ENCODE measurements at regions not wholly inside any gene's neighbourhood (a gene's known extent, or its start where the extent isn't known, plus 50 kb on each side); places are given as distances from the start of the nearest gene placed in this dataset.

- no peak for TF ChIP-seq CTCF (IDR thresholded peaks at IDR 0.05)
- no peak overlapping the region for H3K4me3 ChIP-seq
- ATAC-seq (no peak), DNase-seq (no peak)
- H3K27me3 ChIP-seq = no peaks in the 10 kb centered on the region
- intact Hi-C loops (cut with DNase I) = no loop called here
- H3K36me3 ChIP-seq = no peaks in the 10 kb centered on the region
- 96 to 97% methylated on average over 2 of the region's 2 CpGs for WGBS, 2 donors
- peaks cover 0 to 13% (median 0%) of the 10 kb centered on the region in 9 donors for H3K4me1 ChIP-seq
- H3K27ac ChIP-seq = no peak overlapping the region
- no peaks in the 10 kb centered on the region for H3K9me3 ChIP-seq
These were observed 108.8 kb upstream of the TCF21 start for GRCh38 chr6:133779916-133780695.

GRCh38 chr6:133786016-133786415, 102.9 kb upstream of the TCF21 start:
- WGBS, 2 donors = 87 to 93% methylated on average over 2 of the region's 2 CpGs
- intact Hi-C loops (cut with DNase I) = no loop called here

GRCh38 chr6:133787122-133787521, 101.8 kb upstream of the TCF21 start:
- H3K27me3 ChIP-seq = no peaks in the 10 kb centered on the region
- no peak overlapping the region for H3K27ac ChIP-seq
- intact Hi-C loops (cut with DNase I) = no loop called here
- DNase-seq (no peak), ATAC-seq (no peak)
- TF ChIP-seq CTCF (IDR thresholded peaks at IDR 0.05) = no peak
- no peaks in the 10 kb centered on the region for H3K4me1 ChIP-seq
- H3K36me3 ChIP-seq = no peaks in the 10 kb centered on the region
- no peaks in the 10 kb centered on the region for H3K9me3 ChIP-seq
- no peak overlapping the region for H3K4me3 ChIP-seq
- WGBS, 2 donors = 72 to 83% methylated on average over 3 of the region's 3 CpGs

More at GRCh38 chr6:133786016-133786415, 102.9 kb upstream of the TCF21 start:
- Histone ChIP-seq H3K27ac (no peak overlapping the region), H3K36me3 (no peaks in the 10 kb centered on the region), H3K27me3 (no peaks in the 10 kb centered on the region), H3K4me1 (no peaks in the 10 kb centered on the region), H3K4me3 (no peak overlapping the region), H3K9me3 (no peaks in the 10 kb centered on the region)
- no peak for DNase-seq
- ATAC-seq = no peak
- TF ChIP-seq CTCF (IDR thresholded peaks at IDR 0.05) = no peak

GRCh38 chr6:133787859-133788505, 100.9 kb upstream of the TCF21 start:
- Histone ChIP-seq H3K36me3 (no peaks in the 10 kb centered on the region), H3K27me3 (no peaks in the 10 kb centered on the region), H3K4me1 (no peaks in the 10 kb centered on the region), H3K9me3 (no peaks in the 10 kb centered on the region), H3K27ac (no peak overlapping the region), H3K4me3 (no peak overlapping the region)
- DNase-seq (no peak), ATAC-seq (no peak)
- 61 to 69% methylated on average over 4 of the region's 4 CpGs for WGBS, 2 donors
- TF ChIP-seq CTCF (IDR thresholded peaks at IDR 0.05) = no peak
- intact Hi-C loops (cut with DNase I) = no loop called here
